ENCODE measurements at regions not wholly inside any gene's neighbourhood (a gene's known extent, or its start where the extent isn't known, plus 50 kb on each side); places are given as distances from the start of the nearest gene placed in this dataset.

GRCh38 chr18:78169174-78169864 is 810.3 kb upstream of the SALL3 start:
- DNase-seq = no peak

DNA sequence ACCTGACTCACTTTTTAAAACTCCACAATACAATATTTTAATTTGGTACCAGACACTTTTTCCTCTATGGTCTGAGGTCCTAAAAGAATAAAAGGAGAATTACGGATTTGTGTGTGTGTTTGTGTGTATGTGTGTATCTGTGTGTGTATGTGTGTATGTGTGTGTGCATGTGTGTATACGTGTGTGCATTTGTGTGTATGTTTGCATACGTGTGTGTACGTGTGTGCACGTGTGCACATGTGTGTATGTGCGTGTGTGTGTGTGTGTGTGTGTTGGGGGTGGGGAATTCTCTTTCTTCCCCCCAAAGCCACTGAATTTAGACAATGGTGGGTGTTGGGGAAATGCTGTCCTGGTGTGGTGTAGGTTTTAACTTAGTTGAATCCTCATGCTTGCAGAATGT is 807.7 kb upstream of the SALL3 start:
- DNase-seq = no peak

DNA sequence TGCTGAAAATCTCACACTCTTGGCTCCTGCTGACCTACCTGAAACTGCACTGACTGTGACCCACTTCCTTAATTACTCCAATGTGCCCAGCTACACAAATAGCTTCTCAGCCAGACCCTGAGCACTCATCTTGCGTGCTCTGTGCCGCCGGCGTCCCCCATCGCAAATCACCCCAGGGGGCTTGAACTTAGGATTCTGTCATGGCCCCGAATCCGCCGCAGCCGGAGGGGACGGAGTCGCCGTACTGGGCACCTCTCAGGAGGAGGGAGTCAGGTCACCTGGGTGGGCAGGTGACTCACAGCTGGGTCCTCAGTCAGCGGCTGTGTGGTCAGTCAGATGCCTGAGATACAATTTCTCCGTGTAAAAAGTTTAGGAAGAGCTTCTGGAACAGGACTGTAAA is 804.9 kb upstream of the SALL3 start:
- no peak for DNase-seq

GRCh38 chr18:78178812-78179211 is 800.8 kb upstream of the SALL3 start:
- DNase-seq = no peak

DNA sequence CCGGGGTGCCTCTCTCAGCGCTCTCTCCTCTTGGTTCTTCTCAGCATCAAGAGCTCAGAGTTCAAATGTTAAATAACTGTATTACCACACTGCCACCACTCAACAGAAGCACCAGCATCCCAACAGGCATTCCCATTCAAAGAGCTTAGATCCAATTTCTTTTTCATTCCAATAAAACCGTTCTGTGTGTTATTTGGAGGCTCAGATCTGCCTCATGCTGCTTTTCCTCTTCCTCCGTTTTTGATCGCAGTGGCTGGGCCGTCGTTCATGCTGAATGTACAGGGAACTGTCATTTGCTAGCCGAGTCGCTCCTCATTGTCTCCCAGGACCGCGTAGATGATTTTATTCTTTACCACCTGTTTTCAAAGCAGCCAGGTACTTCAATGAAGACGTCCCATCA is 798.9 kb upstream of the SALL3 start:
- DNase-seq = no peak

DNA sequence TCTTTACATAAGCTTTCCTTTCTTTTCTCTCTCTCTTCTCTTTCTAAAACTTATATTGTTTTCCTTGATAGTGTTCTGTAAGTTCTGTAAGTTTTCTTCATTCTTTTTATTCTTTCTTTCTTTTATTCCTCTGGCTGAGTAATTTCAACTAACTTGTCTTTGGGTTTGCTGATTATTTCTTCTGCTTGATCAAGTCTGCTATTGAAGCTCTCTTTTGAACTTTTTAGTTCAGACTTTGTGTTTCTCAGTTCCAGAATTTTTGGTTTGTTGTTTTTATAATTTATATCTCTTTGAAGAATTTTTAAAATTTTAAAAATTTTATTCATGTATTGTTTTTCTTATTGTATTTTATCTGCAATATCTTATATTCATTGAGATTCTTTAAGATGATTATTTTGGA is 795.8 kb upstream of the SALL3 start:
- DNase-seq = no peak

GRCh38 chr18:78191276-78191675 is 788.3 kb upstream of the SALL3 start:
- DNase-seq = no peak

DNA sequence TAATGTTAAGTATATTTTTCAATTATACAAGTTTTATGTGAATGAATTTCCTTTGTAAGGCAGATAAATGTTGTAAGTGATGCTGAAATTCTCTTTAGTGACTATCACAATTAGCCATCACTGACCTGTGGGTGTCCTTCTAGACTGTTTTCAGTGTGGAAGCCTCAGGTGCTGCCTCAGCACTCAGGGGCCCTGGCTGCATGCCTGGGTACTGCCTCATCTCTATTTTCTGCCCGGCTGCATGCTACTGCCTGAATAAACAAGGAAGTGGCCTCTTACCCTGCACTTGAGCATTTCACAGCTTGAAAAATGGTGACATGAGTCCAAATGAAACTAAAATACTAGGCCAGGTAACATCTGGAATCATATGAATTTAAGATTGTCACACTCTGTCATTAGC is 787.6 kb upstream of the SALL3 start:
- no peak for DNase-seq

DNA sequence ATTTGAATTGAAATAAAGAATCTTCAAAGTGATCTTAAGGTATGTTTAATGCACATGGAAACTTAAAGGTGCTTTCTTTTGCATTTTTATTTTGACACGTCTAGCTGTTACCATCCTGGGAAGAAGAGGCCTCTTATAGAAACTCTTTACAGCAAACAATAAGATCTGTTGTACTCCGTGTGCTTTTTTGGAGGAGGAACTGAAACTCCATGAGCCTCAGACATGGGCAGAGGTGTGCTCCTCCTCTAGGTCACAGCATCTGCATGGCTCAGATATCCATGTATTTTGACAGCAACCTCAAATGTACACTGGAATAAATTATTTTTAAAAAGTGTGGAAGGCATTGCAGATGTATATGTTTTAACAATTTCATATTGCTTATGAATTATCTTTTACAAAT is 783.3 kb upstream of the SALL3 start:
- no peak for DNase-seq

DNA sequence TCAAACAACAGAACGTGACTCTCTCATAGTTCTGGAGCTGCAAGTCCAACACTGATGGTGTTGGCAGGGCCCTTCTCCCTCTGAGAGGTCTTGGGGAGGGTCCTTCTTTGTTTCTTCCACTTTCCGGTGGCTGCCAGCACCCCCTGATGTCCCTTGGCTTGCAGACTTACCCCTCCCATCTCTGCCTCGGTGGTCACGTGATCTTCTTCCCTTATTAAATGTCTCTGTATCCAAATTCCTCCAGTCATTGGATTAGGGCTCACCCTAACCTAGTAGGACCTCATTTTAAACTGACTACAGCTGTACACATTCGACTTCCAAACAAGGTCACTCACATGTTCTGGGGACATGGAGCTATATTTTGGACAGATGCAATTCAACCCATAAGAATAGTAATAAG is 780.6 kb upstream of the SALL3 start:
- no peak for DNase-seq

- no peak for DNase-seq
Measured at GRCh38 chr18:78199611-78200010, 780.0 kb upstream of the SALL3 start.

GRCh38 chr18:78207942-78208341 is 771.7 kb upstream of the SALL3 start:
- DNase-seq = no peak

DNA sequence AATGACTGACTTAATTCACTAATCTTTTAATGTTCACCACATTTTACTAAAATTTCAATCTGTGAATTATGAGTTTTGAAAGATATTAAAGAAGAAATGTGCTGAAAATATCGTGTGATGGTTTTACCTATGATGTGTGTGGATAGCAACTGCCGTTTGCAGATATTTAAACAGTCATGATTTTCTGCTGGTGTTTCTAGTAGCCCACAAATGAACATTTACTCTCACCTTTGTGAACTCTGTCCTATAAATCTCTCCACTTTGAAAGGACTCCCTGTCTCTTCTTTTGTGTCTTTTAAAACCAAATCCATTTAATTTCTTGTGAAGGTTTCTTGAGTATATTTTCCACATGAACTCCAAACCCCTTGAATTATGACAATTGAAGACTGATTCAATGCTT is 771.2 kb upstream of the SALL3 start:
- DNase-seq = no peak

DNA sequence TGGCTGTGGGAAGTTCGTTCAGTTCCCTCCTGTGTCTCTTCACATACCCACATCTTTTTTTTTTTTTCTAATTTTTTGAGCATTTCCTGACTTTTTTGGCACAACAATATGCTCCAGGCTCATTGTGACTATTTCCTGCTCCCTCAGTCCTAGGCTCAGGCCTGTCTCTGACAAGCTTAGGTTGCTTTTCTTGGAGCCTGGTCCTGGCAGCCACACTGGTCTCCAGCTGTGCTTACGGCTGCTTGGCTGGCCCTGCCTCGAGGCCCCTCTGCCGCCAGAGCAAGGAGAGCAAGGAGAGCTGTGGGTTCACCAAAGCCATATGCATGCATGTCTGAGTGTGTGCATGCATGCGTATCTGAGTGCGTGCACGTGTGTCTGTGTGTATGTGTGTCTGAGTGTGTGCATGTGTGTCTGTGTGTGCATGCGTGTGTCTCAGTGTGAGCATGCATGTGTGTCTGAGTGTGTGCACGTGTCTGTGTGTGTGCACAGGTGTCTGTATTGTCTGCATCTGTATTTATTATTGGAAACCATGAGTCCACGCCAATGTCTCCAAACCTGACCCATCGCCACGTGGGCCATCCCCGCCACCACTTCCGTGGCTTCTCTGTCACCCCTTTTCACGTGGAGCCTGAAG is 766.1 kb upstream of the SALL3 start:
- no peak for DNase-seq

DNA sequence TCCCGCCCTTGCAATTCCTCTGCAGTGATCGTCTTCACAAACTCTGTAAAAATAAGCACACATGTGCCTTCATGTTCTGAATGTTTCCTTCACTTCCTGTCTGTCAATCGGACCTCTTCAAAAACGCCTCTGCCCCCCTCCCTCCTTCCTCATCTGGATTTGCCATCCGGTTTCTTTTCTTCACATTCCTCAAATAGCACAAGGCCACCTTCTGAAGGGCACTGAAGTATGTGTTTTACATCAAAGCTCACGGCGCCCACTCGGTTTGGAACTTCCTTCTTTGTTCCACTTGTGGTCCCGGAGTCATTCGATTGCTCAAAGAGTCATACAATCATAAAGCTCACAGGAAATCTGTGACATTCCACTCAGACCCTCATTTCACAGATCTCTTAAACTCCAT is 758.1 kb upstream of the SALL3 start:
- no peak for DNase-seq

- no peak for DNase-seq
Measured at GRCh38 chr18:78228974-78229373, 750.6 kb upstream of the SALL3 start.

- DNase-seq = no peak
Measured at GRCh38 chr18:78230911-78231310, 748.7 kb upstream of the SALL3 start.

- no peak for DNase-seq
Measured at GRCh38 chr18:78232196-78232595, 747.4 kb upstream of the SALL3 start.

- DNase-seq = no peak
Measured at GRCh38 chr18:78237864-78238263, 741.8 kb upstream of the SALL3 start.

DNA sequence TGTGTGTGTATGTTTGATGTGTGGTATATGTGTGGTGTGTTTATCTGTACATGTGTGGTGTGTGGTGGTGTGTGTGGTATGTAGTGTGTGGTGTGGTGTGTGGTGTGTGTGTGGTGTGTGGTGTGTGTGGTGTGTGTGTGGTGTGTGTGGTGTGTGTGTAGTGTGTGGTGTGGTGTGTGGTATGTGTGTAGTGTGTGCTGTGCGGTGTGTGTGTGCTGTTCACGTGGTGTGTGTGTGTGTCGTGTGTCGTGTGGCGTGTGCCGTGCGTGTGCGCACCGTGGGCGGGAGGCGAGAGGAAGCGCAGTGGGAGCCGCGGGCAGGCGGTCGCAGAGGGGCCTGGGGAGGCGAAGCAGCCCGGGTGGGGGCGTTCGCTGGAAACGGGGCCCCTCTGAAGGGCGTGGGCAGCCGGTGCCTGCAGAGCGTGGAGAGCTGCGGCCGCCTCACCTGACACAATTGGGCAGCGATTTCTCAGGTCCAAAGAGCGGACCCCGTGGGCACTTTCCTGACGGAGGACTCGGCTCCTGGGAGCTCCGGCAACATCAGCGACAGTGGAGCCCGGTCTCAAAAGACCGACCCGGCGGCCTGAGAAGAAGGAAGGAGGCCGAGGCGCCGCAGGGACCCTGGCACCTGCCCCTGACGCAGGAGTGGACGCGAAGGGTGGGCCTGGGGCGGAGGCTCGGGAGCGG is 741.1 kb upstream of the SALL3 start:
- DNase-seq = no peak

- no peak for DNase-seq
Measured at GRCh38 chr18:78239090-78239457, 740.5 kb upstream of the SALL3 start.

DNA sequence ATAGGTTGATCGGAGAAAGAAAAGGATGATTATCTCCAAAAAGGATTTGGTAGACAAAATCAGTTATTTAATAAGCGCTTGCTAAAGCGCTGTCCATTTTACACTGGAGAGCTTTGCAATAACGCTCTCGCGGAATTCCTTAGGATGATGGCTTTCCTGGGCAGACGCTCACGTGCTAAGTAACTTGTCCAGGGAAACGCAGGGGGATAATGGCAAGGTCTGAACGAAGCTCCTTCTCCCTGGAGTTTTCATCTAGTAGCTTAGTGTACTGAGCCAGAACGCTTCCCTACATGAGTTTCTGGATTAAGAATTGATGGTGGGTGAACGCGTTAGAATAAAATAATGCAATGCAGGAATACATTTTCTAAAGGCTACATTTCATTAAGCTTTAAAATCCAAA is 739.5 kb upstream of the SALL3 start:
- no peak for DNase-seq

DNA sequence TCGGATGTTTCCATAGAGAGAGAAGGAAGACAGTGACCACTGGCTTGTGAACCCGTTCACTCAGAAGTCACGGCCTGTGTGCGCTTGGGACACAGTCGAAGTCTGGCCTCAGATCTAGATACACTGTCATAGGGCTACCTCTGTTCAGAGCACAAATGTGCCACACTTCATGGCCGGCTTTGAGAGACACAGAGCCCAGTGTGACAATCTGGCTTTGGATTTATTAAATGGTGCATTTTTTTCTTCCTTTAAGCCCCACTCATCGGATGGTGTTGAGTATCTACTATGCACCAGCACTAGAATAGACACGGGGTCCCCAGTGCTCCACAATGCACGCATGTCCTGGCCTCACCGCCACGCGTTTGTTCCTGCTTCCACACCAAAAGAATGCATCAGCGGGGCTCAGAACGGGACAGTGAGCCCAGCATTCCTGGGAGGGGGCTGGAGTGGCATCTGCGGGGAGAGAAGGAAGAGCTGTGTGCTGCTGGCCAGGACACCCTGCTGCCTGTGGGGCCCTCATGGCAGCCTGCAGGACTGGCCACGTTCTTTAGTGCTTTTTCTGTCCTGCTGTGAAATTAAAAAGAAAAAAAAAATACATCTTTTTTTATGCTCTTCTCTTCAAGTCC is 738.9 kb upstream of the SALL3 start:
- no peak for DNase-seq
